ENCODE measurements at regions not wholly inside any gene's neighbourhood (a gene's known extent, or its start where the extent isn't known, plus 50 kb on each side); places are given as distances from the start of the nearest gene placed in this dataset.
"Not testable (repeated sequence)": the region's sequence is repeated elsewhere in the genome, so short reads cannot be mapped to it uniquely, and the experiment has no call there.

DNA sequence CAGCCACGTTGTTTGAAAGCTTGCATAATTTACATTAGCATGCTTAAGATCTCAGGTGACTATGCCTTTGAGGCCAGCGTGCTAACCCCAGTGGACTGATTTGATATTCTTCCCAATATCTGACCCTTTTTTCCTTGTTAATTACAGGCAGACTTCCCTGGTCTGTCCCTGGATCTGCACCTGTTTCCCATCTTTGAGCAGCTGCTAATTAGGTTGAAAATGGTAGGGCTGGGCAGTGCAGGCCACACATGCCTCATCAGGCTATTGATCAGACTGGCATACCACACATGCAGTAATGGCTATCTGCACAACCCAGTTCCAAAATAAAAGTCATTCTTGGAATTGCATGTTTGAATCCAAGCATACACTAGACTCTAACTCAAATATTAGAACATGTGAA is 164.3 kb upstream of the TFAP2D start:
- 55% methylated on average over 2 of the region's 2 CpGs for WGBS
- no peak for DNase-seq (ENCODE audit: low spot score)

GRCh38 chr6:50549475-50549874 is 163.9 kb upstream of the TFAP2D start:
- intact Hi-C loops (cut with DNase I) = no loop called here
- H3K4me3 ChIP-seq = no peak overlapping the region

More for the DNA sequence above, 164.3 kb upstream of the TFAP2D start:
- H3K4me3 ChIP-seq = no peak overlapping the region
- no peaks in the 10 kb centered on the region for H3K36me3 ChIP-seq
- H3K4me1 ChIP-seq (replicated peaks) = no peaks in the 10 kb centered on the region
- H3K9me3 ChIP-seq = no peaks in the 10 kb centered on the region
- no peak overlapping the region for H3K27ac ChIP-seq
- intact Hi-C loops (cut with DNase I) = no loop called here
- TF ChIP-seq POLR2AphosphoS5 (IDR thresholded peaks at IDR 0.05) (no peak), CTCF (IDR thresholded peaks at IDR 0.05) (no peak), POLR2A (IDR thresholded peaks at IDR 0.05) (no peak)
- H3K27me3 ChIP-seq (replicated peaks; ENCODE audit: insufficient read depth) = no peaks in the 10 kb centered on the region

GRCh38 chr6:50555982-50556381 is 157.3 kb upstream of the TFAP2D start:
- H3K27me3 ChIP-seq (replicated peaks; ENCODE audit: insufficient read depth) = no peaks in the 10 kb centered on the region
- 72% methylated on average over 2 of the region's 2 CpGs for WGBS
- no peak overlapping the region for H3K27ac ChIP-seq
- intact Hi-C loops (cut with DNase I) = no loop called here
- TF ChIP-seq POLR2AphosphoS5 (IDR thresholded peaks at IDR 0.05) (no peak), CTCF (IDR thresholded peaks at IDR 0.05) (no peak)
- DNase-seq (ENCODE audit: low spot score) = no peak
- H3K4me1 ChIP-seq (replicated peaks) = no peaks in the 10 kb centered on the region
- H3K36me3 ChIP-seq = no peaks in the 10 kb centered on the region
- no peak overlapping the region for H3K4me3 ChIP-seq
- no peaks in the 10 kb centered on the region for H3K9me3 ChIP-seq

More at GRCh38 chr6:50549475-50549874, 163.9 kb upstream of the TFAP2D start:
- no peak for DNase-seq (ENCODE audit: low spot score)
- Histone ChIP-seq H3K27ac (no peak overlapping the region), H3K4me1 (replicated peaks) (no peaks in the 10 kb centered on the region), H3K36me3 (no peaks in the 10 kb centered on the region), H3K9me3 (no peaks in the 10 kb centered on the region), H3K27me3 (replicated peaks; ENCODE audit: insufficient read depth) (no peaks in the 10 kb centered on the region)
- TF ChIP-seq POLR2AphosphoS5 (IDR thresholded peaks at IDR 0.05) (no peak), CTCF (IDR thresholded peaks at IDR 0.05) (no peak), POLR2A (IDR thresholded peaks at IDR 0.05) (no peak)

- no peaks in the 10 kb centered on the region for H3K4me1 ChIP-seq (replicated peaks)
- 93% methylated on average over 1 of the region's 1 CpG for WGBS
- no peak for DNase-seq (ENCODE audit: low spot score)
- no peak overlapping the region for H3K27ac ChIP-seq
- intact Hi-C loops (cut with DNase I) = no loop called here
- TF ChIP-seq CTCF (IDR thresholded peaks at IDR 0.05) = no peak
- no peak for TF ChIP-seq POLR2AphosphoS5 (IDR thresholded peaks at IDR 0.05)
- TF ChIP-seq POLR2A (IDR thresholded peaks at IDR 0.05) = no peak
- H3K27me3 ChIP-seq (replicated peaks; ENCODE audit: insufficient read depth) = no peaks in the 10 kb centered on the region
- H3K4me3 ChIP-seq = no peak overlapping the region
- H3K9me3 ChIP-seq = no peaks in the 10 kb centered on the region
- no peaks in the 10 kb centered on the region for H3K36me3 ChIP-seq
Measured at GRCh38 chr6:50565004-50565403, 148.3 kb upstream of the TFAP2D start.

DNA sequence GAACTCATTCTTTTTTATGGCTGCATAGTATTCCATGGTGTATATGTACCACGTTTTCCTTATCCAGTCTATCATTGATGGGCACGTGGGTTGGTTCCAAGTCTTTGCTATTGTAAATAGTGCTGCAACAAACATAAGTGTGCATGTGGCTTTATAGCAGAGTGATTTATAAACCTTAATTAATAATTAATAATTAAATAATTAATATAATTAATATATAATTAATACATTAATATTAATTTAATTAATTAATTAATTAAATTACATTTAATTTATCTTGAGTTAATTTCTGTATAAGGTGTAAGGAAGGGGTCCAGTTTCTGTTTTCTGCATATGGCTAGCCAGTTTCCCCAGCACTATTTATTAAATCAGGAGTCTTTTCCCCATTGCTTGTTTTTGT is 142.1 kb upstream of the TFAP2D start:
- WGBS = 88% methylated on average over 2 of the region's 2 CpGs
- DNase-seq (ENCODE audit: low spot score); H3K27me3 ChIP-seq (replicated peaks; ENCODE audit: insufficient read depth); H3K4me1 ChIP-seq (replicated peaks); H3K4me3 ChIP-seq; H3K36me3 ChIP-seq; H3K27ac ChIP-seq; intact Hi-C loops (cut with DNase I); H3K9me3 ChIP-seq: not testable (repeated sequence)
